Keratinocyte (primary cell): ENCODE measurements at regions not wholly inside any gene's neighbourhood (a gene's known extent, or its start where the extent isn't known, plus 50 kb on each side); places are given as distances from the start of the nearest gene placed in this dataset.

Experiments
- DNase-seq: peaks from one replicate; pipeline ENCODE4 v3.0.0-alpha.2; 2011; ENCODE audit warnings: low read depth, missing footprints, low spot score
- FAIRE-seq: peaks from 2 replicates; lab custom pipeline; 2011; peaks lifted over from hg19 to GRCh38; lab: Jason Lieb, UNC
- H2AFZ ChIP-seq: 2 replicates; pipeline ENCODE4 v1.6.0; 2012; ENCODE audit warnings: low read length, control low read depth, inconsistent platforms; ENCODE audit not compliant: control insufficient read depth
- H3K27ac ChIP-seq: 2 replicates; pipeline ENCODE4 v1.5.1; 2011; ENCODE audit warnings: low read length; ENCODE audit not compliant: control insufficient read depth, insufficient read depth
- H3K27me3 ChIP-seq: 3 replicates; pipeline ENCODE4 v1.6.0; 2011; ENCODE audit warnings: low read length; ENCODE audit not compliant: control insufficient read depth, insufficient read depth; ENCODE audit errors: extremely low read depth
- H3K36me3 ChIP-seq, 2 experiments: 2 replicates in 1 of 2; 3 replicates in 1 of 2; pipeline ENCODE4 v1.5.1; 2011; ENCODE audit warnings: low read length in 2 of 2, mild to moderate bottlenecking in 1 of 2; ENCODE audit not compliant: control insufficient read depth in 2 of 2, insufficient read depth in 2 of 2; ENCODE audit errors: extremely low read depth in 1 of 2
- H3K4me1 ChIP-seq: 3 replicates; pipeline ENCODE4 v1.5.1; 2011; ENCODE audit warnings: low read length; ENCODE audit not compliant: control insufficient read depth, insufficient read depth; ENCODE audit errors: extremely low read depth
- H3K4me2 ChIP-seq: 3 replicates; pipeline ENCODE4 v1.6.0; 2011; ENCODE audit warnings: low read depth, low read length; ENCODE audit not compliant: control insufficient read depth, insufficient read depth; ENCODE audit errors: extremely low read depth
- H3K4me3 ChIP-seq, 3 experiments: fragments of 200-600 bp in 1 of 3; sonication (generic) in 1 of 3; 2 replicates in 2 of 3; 3 replicates in 1 of 3; pipeline ENCODE4 v1.5.1; 2011 to 2016; ENCODE audit warnings: low read length in 3 of 3, mild to moderate bottlenecking in 3 of 3, control low read depth in 2 of 3, inconsistent platforms in 1 of 3, low read depth in 1 of 3, mixed read lengths in 1 of 3, mixed run types in 1 of 3, moderate library complexity in 1 of 3; ENCODE audit not compliant: control insufficient read depth in 2 of 3, insufficient read depth in 2 of 3; ENCODE audit errors: extremely low read depth in 1 of 3
- H3K79me2 ChIP-seq: 2 replicates; pipeline ENCODE4 v1.6.0; 2012; ENCODE audit warnings: low read length; ENCODE audit not compliant: control insufficient read depth, insufficient read depth
- H3K9ac ChIP-seq: 3 replicates; pipeline ENCODE4 v1.6.0; 2011; ENCODE audit warnings: low read length; ENCODE audit not compliant: control insufficient read depth, insufficient read depth; ENCODE audit errors: extremely low read depth
- H3K9me1 ChIP-seq: 3 replicates; pipeline ENCODE4 v1.6.0; 2011; ENCODE audit warnings: low read length; ENCODE audit not compliant: control insufficient read depth, insufficient read depth; ENCODE audit errors: extremely low read depth
- H3K9me3 ChIP-seq: 2 replicates; pipeline ENCODE4 v1.5.1; 2012; ENCODE audit warnings: low read depth, low read length; ENCODE audit not compliant: control insufficient read depth
- H4K20me1 ChIP-seq: 3 replicates; pipeline ENCODE4 v1.6.0; 2011; ENCODE audit warnings: low read length; ENCODE audit not compliant: control insufficient read depth, insufficient read depth; ENCODE audit errors: extremely low read depth
- EZH2 ChIP-seq: IDR thresholded peaks from one replicate; pipeline ENCODE4 v1.6.1; 2012; ENCODE audit warnings: inconsistent platforms, mild to moderate bottlenecking, low read length, moderate library complexity
- dilution Hi-C: fragments of 300-500 bp; cut with MboI; formaldehyde crosslinking; loops from one replicate; pipeline ENCODE4 v1.7.0; 2020; ENCODE audit warnings: low sequenced_read_pairs; ENCODE audit not compliant: extremely low pct_ligation_motif_present
- TF ChIP-seq, protein P1 (sequence below), 3 experiments: IDR thresholded peaks in 1 of 3; conservative IDR thresholded peaks in 1 of 3; optimal IDR thresholded peaks in 1 of 3; 2 replicates in 2 of 3; 3 replicates in 1 of 3; pipeline versions ENCODE3 to v1.5.1; 2011; ENCODE audit warnings: low read length in 3 of 3, mild to moderate bottlenecking in 3 of 3, moderate library complexity in 2 of 3, control low read depth in 1 of 3, inconsistent platforms in 1 of 3; ENCODE audit not compliant: insufficient read depth in 2 of 3; ENCODE audit errors: extremely low read depth in 1 of 3

DNA sequence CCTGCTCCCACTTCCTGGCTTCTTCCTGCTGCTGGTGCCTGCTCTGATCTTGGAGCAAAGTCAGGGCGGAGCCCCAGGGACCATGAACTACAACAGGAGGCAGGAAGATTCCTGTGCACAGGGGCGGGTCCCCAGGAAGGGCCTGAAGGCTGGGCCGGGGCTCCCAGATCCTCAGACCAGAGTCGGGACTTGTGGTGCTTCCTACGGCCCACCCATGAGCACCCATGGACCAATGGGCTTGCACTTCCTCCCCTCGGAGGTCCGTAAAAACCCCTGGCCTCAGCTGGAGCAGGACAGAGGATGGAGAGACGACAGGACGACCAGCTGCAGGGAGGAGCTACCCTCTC, 1287.1 kb downstream of the TMEM121 start:
- Histone ChIP-seq H3K4me3 (no peak overlapping the region), H3K36me3 (no peaks in the 10 kb centered on the region), H3K27ac (no peak overlapping the region), H2AFZ (no peak overlapping the region), H3K27me3 (no peaks in the 10 kb centered on the region), H3K4me1 (no peaks in the 10 kb centered on the region), H3K79me2 (no peaks in the 10 kb centered on the region), H3K4me2 (no peak overlapping the region), H3K9ac (no peak overlapping the region), H3K9me3 (no peaks in the 10 kb centered on the region), H4K20me1 (no peaks in the 10 kb centered on the region), H3K9me1 (no peaks in the 10 kb centered on the region)
- no peak for DNase-seq
- dilution Hi-C loops: no loop called here
- FAIRE-seq: no peak
- TF ChIP-seq EZH2: no peak
- TF ChIP-seq, protein P1, sequence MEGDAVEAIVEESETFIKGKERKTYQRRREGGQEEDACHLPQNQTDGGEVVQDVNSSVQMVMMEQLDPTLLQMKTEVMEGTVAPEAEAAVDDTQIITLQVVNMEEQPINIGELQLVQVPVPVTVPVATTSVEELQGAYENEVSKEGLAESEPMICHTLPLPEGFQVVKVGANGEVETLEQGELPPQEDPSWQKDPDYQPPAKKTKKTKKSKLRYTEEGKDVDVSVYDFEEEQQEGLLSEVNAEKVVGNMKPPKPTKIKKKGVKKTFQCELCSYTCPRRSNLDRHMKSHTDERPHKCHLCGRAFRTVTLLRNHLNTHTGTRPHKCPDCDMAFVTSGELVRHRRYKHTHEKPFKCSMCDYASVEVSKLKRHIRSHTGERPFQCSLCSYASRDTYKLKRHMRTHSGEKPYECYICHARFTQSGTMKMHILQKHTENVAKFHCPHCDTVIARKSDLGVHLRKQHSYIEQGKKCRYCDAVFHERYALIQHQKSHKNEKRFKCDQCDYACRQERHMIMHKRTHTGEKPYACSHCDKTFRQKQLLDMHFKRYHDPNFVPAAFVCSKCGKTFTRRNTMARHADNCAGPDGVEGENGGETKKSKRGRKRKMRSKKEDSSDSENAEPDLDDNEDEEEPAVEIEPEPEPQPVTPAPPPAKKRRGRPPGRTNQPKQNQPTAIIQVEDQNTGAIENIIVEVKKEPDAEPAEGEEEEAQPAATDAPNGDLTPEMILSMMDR (optimal IDR thresholded peaks at IDR 0.05 in 1 of 3, IDR thresholded peaks at IDR 0.05 in 1 of 3, conservative IDR thresholded peaks at IDR 0.05 in 1 of 3; ENCODE audit: extremely low read depth in 1 of 3, insufficient read depth in 2 of 3, low read length in 3 of 3): no peak

DNA sequence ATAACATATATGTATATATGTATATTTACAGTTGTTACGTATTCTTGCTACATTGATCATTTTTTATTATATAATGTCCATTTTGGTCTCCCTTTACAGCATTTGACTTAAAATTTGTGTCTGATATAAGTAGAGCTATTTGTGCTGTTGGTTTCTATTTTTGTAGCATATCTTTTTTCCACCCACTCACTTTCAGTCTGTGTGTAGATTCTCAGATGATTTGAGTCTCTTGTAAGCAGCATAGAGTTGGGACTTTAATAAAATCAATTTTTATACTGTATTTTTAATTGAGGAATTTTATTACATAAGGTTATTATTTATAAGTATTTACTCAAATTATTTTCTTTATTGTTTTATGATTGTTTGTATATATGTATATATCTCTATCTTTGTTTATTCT, 1293.7 kb downstream of the TMEM121 start:
- no peaks in the 10 kb centered on the region for H3K4me1 ChIP-seq
- no peaks in the 10 kb centered on the region for H3K9me3 ChIP-seq
- no peak overlapping the region for H3K4me3 ChIP-seq
- H3K27ac ChIP-seq: no peak overlapping the region
- no peaks in the 10 kb centered on the region for H3K27me3 ChIP-seq
- H3K9ac ChIP-seq: no peak overlapping the region
- no peak overlapping the region for H2AFZ ChIP-seq
- FAIRE-seq (no peak), DNase-seq (no peak)
- no peaks in the 10 kb centered on the region for H3K79me2 ChIP-seq
- no peak for TF ChIP-seq EZH2
- TF ChIP-seq, protein P1 (optimal IDR thresholded peaks at IDR 0.05 in 1 of 3, IDR thresholded peaks at IDR 0.05 in 1 of 3, conservative IDR thresholded peaks at IDR 0.05 in 1 of 3; ENCODE audit: extremely low read depth in 1 of 3, insufficient read depth in 2 of 3, low read length in 3 of 3): no peak
- no peaks in the 10 kb centered on the region for H4K20me1 ChIP-seq
- dilution Hi-C loops: no loop called here
- no peaks in the 10 kb centered on the region for H3K9me1 ChIP-seq
- H3K36me3 ChIP-seq: no peaks in the 10 kb centered on the region
- no peak overlapping the region for H3K4me2 ChIP-seq
